ENCODE measurements at regions not wholly inside any gene's neighbourhood (a gene's known extent, or its start where the extent isn't known, plus 50 kb on each side); places are given as distances from the start of the nearest gene placed in this dataset.
"Not testable (repeated sequence)": the region's sequence is repeated elsewhere in the genome, so short reads cannot be mapped to it uniquely, and the experiment has no call there.

DNA sequence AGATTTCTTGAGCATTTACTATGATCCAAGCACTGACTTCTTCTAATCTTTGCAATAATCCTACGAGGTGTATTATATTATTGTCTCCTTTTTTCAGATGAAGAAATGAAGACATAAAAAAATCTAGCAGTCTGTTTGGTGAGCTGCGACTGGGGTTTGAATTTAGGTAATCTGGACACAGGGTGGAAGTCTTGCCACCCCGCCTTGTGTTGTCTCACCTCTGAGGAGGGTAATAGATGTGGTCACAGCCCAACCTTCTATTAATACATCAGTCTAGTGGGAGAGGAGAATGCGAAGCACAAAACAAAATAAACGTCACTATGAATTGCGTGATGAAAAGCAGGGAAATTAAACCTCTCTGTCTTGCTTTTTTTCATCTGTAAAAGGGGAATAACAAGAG lies 993.9 kb downstream of the VRK1 start:
- no peak for DNase-seq (ENCODE audit: low read depth)

DNA sequence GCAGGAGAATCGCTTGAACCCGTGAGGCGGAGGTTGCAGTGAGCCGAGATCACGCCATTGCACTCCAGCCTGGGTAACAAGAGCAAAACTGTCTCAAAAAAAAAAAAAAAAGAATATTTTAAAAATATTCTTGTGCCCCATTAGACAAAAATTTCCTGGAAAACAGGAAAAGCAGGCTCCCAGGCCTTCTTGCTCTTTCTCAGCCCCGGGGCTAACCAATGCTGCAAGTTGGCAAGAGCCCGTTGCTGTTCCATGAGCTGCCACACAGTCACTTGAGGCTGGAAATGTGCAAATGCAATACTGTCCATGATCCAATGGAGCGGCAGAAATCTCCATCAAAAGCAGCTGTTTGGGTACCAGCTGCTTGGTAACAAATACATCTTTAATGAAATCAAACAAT lies 994.7 kb downstream of the VRK1 start:
- no peak for DNase-seq (ENCODE audit: low read depth)

DNA sequence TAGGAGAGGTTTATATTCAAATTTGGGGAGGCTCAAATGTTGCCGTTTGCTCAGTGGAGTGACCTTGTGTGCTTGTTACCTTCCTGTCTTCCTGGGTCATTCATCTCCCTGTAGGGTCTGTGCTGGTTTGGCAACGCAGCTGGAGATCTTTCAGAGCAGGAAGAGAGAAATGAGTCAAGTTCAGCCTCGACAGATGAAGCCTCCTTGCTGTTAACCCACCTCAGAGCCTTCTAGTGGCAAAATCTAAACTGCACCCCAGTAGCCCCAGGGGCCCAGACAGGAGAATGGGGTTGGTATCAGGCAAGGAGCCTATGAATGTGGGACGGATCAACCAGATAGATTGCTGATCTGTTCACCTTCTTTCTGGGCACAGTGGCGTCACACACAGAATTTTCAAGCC lies 999.3 kb downstream of the VRK1 start:
- no peak for DNase-seq (ENCODE audit: low read depth)

DNA sequence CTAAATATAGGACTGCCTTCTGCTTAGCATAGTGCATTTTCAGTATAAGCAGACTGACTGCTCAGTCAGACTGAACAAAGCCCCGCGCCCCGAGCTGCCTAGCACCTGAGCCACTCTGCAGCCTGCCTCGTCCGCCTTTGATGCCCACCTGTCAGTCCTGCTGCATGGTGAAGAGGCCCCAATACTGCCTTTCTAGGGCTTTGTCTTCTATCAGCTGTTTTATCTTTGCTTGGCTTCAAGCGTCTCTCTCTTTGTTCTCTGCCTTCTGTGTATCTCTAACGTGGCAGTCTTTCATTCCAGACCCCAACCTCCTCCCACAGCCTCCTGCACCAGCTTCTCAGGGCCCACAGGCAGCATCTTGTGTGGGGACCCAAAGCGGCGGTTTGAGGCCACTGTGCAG lies 1001.0 kb downstream of the VRK1 start:
- no peak for DNase-seq (ENCODE audit: low read depth)

DNA sequence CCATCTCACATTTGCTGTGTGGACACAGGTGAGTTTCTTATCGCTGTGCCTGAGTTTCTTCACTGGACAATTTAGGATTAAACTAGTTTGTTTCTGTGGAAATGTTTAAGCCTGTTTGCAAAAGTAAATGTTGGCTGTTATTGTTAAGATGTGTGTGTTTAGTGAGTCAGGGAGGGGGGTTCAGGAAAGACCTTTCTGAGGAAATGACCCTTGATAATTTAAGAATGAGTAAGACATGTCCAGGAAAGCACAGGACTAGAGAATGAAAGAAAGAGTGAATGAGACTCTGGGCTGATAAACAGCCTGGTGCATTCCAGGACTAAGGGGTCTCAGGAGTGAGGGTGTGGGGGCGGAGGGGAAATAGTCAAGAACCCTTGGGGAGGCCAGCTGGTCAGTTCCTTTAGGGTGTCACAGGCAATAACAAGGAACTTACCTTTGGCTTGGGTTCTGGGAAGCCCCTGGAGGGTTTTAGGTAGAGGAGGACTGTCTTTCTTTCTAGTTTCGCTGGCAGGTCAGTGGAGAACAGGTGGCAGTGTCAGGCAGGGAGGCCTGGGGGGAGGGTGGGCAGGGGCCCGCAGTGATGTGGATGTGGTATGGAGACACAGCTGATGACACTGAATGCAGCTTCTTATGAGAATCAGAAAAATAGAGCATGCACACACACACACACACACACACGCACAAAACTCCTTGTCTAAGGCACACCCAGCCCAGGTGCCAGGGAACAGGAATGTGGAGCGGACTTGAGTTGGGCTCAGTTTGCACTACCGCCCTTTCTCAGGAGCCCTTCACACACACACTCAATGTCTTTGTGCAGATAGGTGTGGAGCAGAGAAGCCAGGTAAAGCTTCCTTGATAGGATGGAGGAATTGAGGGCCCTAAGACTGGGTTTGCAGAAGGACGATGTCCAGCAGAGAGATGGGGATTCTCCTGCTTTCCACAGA lies 1005.5 kb downstream of the VRK1 start:
- no peak for DNase-seq (ENCODE audit: low read depth)

- DNase-seq (ENCODE audit: low read depth), result no peak
Measured at GRCh38 chr14:97804056-97804455, 1006.9 kb downstream of the VRK1 start.

- no peak for DNase-seq (ENCODE audit: low read depth)
Measured at GRCh38 chr14:97806891-97807290, 1009.7 kb downstream of the VRK1 start.

- DNase-seq (ENCODE audit: low read depth), result not testable (repeated sequence)
Measured at GRCh38 chr14:97808541-97808940, 1011.4 kb downstream of the VRK1 start.

DNA sequence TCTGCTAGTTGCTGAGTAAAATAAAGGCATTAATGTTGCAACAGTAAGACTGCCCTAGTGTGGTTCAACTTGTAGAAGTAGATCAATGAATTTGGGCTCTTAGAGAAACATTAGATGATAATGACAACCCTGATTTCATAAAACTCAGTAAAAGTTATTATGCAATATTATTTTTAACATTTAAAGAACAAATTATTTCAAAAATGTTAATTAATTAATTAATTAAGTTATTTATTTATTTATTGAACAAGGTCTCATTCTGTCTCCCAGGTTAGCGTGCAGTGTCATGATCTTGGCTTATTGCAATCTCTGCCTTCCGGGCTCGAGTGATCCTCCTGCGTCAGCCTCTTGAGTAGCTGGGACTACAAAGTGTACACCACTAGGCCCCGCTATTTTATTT lies 1016.4 kb downstream of the VRK1 start:
- DNase-seq (ENCODE audit: low read depth), result no peak

GRCh38 chr14:97820781-97821180 lies 1023.6 kb downstream of the VRK1 start:
- no peak for DNase-seq (ENCODE audit: low read depth)

- DNase-seq (ENCODE audit: low read depth), result no peak
Measured at GRCh38 chr14:97824218-97824617, 1027.0 kb downstream of the VRK1 start.

DNA sequence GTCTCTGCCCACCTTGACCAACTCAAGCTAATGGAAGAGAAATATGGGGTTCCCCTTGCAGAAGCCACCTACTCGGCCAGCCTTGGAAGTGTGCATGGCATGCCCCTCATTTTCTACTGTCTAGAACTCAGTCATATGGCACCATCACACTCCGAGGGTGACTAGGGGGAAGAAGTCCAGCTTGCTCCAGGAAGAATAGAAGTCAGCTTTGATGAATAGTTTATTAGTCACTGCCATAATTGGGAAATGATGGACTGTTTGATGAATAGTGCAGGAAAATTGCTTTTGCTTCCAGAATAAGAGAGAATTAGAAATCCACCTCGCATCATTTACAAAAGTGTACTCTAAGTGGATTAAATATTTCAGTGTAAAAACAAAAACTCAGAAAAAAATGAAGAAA lies 1030.6 kb downstream of the VRK1 start:
- DNase-seq (ENCODE audit: low read depth), result no peak

DNA sequence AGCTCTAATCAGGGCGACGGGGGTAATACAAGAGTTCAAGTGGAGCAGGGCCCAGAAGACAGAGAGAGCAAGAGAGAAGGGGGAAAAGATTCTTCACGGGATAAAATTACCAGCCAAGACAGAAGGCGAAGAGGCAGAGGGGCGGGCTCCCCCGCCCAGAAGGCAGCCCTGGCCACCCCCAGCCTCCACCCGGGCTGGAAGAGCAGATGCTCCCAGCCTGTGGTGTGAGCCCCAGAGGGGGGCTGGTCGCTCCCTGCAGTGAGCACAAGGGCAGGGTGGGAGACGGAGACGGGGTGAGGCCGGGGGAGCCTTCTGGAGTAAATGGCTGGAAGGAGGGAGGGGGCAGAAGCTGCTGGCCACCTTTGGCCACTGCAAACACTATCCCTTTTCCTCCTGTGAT lies 1035.6 kb downstream of the VRK1 start:
- DNase-seq (ENCODE audit: low read depth), result no peak

- no peak for DNase-seq (ENCODE audit: low read depth)
Measured at GRCh38 chr14:97838986-97839385, 1041.8 kb downstream of the VRK1 start.

DNA sequence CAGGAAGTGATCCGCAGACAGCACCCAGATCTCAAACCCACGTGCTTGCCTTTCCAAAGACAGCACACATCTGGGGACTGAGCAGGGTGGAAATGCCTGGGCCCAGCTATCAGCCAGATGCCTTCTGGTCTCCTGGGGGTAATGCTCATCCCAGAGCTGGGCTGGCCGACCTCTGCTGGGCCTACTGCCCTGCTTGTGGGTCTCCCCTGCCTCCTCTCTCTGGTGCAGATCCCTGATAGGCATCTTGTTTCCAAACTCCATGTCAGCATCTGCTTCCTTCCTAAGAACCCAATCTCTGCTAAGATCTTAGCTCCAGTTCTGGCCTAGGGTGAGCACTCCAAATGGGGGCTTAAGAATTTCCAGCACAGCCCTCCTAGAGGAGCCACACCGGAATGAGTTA lies 1043.0 kb downstream of the VRK1 start:
- DNase-seq (ENCODE audit: low read depth), result no peak

DNA sequence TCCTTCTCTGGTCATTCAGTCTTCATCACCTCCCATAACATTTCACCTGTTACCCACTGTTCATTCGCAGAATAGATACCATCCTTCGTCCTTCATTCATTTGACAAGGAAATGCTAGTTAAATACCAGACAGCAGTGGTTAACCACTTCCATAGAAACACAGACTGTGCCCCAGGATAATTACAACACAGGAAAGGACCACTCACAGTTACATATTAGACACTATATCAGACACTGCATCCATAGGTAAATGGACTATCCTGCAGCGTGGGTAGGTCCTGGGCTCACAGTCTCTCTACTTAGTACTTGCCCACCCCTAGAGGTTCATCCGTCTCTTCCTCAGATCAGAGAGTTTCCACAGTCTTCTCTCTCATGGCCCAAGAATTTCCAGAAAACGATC lies 1044.6 kb downstream of the VRK1 start:
- DNase-seq (ENCODE audit: low read depth), result no peak

DNA sequence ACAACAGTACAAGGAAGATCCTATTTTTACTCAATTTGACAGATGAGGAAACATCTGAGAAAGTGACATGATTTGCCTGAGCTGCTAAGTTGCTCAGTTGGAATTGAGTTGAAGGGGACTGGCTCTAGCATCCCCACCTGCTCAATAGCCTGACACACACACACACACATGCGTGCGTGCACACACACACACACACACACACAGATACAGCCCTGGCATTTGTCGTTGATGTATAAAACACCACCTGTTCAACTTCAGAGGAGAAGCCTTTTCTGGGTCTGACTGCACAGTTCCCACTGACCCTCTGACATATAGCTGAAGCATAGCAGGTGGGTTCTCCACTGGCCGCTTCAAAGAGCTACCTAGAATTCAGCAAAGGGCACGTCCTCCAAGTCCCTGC lies 1045.9 kb downstream of the VRK1 start:
- DNase-seq (ENCODE audit: low read depth), result no peak

- DNase-seq (ENCODE audit: low read depth), result no peak
Measured at GRCh38 chr14:97844042-97844441, 1046.9 kb downstream of the VRK1 start.

GRCh38 chr14:97846156-97846555 lies 1049.0 kb downstream of the VRK1 start:
- DNase-seq (ENCODE audit: low read depth), result no peak

DNA sequence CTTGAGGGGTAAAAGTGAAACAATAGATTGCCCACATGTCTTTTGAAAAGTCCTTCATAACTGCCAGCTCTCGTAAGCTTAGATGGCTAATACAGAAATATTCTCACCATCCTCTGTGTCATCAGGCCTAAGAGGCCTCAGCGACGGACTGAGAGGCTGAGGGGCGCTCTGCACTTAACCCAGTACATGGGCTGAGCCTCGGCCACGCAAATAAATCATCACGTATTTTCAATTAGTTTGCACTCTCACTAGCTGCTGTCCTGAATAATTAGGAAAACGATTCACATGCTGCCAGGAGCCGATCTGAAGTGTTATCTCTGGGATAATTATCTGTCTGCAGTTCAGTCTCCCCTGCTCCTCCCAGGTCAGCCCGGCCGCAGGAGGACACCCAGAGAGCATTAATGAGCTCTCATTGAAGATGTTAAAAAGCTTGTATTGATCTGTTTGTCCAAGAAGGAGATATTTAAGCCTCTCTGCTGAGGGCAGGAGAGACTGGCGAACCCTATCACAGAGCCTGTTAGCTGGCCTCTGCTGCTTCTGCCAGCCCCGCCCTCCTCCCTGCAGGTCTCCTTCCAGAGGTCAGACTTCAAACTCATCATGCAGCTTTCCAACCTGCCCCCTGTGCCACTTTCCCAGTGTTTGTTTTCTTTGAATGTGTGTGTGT lies 1051.3 kb downstream of the VRK1 start:
- DNase-seq (ENCODE audit: low read depth), result no peak

GRCh38 chr14:97850466-97850865 lies 1053.3 kb downstream of the VRK1 start:
- no peak for DNase-seq (ENCODE audit: low read depth)

DNA sequence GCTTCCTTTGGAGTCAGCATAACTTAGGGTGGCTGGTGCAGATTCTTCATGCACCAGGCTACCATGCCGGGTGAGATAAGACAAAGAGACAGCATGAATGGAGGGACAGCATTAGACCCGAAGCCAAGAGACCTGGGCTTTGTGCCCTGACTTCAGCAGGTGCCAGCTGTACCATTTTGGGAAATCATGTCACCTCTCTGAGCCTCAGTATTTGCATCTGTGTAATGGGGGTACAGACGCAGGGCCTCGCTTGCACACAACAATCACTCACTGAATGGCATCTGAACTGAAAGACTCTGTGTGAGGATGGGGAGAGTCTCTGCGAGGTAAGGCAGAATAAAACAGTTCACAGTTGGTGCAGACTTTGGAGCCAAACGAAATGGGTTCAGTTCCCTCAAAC lies 1053.7 kb downstream of the VRK1 start:
- DNase-seq (ENCODE audit: low read depth), result no peak

DNA sequence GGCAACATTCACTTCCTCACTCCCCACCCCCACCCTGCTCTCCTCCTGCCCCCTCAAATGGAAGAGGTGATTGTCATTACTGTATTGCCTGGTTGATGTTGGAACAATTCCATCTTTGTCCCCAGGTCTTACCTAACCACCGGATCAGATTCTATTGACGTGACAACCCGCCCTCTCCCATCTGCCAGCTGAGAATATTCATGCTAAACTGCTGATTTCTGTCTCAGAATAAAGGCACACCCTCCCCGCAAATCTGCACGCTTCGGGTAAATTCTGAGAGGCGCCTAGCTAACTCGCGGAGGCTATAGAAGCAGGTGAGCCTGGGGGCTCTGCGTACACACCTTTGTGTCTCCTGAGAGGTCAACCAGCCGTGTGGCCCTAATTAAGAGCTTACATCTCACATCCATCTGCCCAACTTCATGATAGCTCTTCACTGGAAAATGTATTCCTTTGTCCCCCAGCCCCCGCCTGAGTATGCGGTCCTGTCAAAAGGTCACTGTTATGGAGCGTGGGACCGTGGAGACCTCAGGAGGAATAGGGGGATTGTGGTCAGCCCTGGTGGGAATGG lies 1054.3 kb downstream of the VRK1 start:
- DNase-seq (ENCODE audit: low read depth), result no peak
